ENCODE measurements at regions not wholly inside any gene's neighbourhood (a gene's known extent, or its start where the extent isn't known, plus 50 kb on each side); places are given as distances from the start of the nearest gene placed in this dataset.

DNA sequence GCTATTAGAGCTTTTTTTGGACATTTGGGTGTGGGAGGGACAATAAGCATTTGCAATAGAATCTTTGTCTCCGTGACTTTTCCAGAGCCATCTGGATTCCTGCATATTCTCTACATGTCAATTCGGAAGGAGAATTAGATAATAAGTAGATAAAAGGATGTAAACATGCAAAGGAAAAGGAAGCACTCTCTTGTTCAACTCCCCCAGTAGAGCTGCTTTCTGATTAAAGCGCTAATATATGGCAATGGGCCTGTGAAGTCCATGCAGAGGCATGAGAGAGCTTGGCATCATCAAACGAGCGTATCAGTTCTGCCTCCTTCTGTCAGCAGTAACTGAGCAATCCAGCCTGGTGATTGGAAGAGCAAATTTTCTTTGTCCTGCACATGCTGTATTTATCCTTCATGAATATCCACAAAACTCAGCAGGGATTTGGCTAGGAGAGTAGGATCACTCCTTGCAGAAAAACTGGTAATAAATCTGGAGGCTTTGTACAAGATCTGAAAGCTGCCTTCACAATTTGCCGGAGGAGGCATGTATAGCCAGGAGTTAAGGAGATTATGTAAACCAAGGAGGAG, 1752.9 kb downstream of the MAT2B start:
- BruUV-seq (replicated peaks): no TSS peak
- POLR2A ChIA-PET: no interaction called here
- Histone ChIP-seq H3K9ac (replicated peaks; ENCODE audit: extremely low read depth, insufficient read depth, low read length) (no peak overlapping the region), H3K36me3 (ENCODE audit: control insufficient read depth in 2 of 2, extremely low read depth in 1 of 2, insufficient read depth in 2 of 2, low read length in 2 of 2) (no peaks in the 10 kb centered on the region), H4K20me1 (replicated peaks; ENCODE audit: control insufficient read depth, extremely low read depth, insufficient read depth, low read length) (no peaks in the 10 kb centered on the region), H3K9me3 (replicated peaks; ENCODE audit: control insufficient read depth, insufficient read depth, low read length) (no peaks in the 10 kb centered on the region), H3K4me3 (replicated peaks in 1 of 3; ENCODE audit: insufficient read depth in 1 of 3, low read depth in 1 of 3, low read length in 3 of 3) (no peak overlapping the region), H3K4me1 (ENCODE audit: control insufficient read depth, extremely low read depth, insufficient read depth, low read length) (no peaks in the 10 kb centered on the region), H3K27ac (ENCODE audit: insufficient read depth, low read depth, low read length) (no peak overlapping the region), H3K27me3 (ENCODE audit: control insufficient read depth in 2 of 2, insufficient read depth in 2 of 2, low read length in 2 of 2) (no peaks in the 10 kb centered on the region), H3K79me2 (ENCODE audit: control insufficient read depth, insufficient read depth, low read length) (no peaks in the 10 kb centered on the region), H2AFZ (ENCODE audit: low read depth, low read length) (no peak overlapping the region), H3K9me1 (replicated peaks; ENCODE audit: control insufficient read depth, extremely low read depth, insufficient read depth, low read length) (no peaks in the 10 kb centered on the region), H3K4me2 (ENCODE audit: insufficient read depth, low read length) (no peak overlapping the region)
- dilution Hi-C loops (cut with MboI; ENCODE audit: extremely low pct_ligation_motif_present, low sequenced_read_pairs): no loop called here
- CTCF ChIA-PET: no interaction called here
- FAIRE-seq: no peak
- no peak for DNase-seq (ENCODE audit: low read depth, low spot score)
- intact Hi-C loops (cut with micrococcal nuclease): no loop called here
- no peak for TF ChIP-seq FOS (IDR thresholded peaks at IDR 0.05; ENCODE audit: borderline replicate concordance, insufficient read depth, low read length)
- no peak for TF ChIP-seq JUN (IDR thresholded peaks at IDR 0.05; ENCODE audit: borderline replicate concordance, insufficient read depth, insufficient read length, low read depth)
- no peak for TF ChIP-seq GATA2 (IDR thresholded peaks at IDR 0.05; ENCODE audit: insufficient read depth, insufficient read length, low read depth, low read length)
- TF ChIP-seq MYC (IDR thresholded peaks at IDR 0.05; ENCODE audit: low read depth, low read length): no peak
- TF ChIP-seq, protein P1, sequence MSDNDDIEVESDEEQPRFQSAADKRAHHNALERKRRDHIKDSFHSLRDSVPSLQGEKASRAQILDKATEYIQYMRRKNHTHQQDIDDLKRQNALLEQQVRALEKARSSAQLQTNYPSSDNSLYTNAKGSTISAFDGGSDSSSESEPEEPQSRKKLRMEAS (IDR thresholded peaks at IDR 0.05; ENCODE audit: insufficient read depth, insufficient read length): no peak
- TF ChIP-seq, protein P2, sequence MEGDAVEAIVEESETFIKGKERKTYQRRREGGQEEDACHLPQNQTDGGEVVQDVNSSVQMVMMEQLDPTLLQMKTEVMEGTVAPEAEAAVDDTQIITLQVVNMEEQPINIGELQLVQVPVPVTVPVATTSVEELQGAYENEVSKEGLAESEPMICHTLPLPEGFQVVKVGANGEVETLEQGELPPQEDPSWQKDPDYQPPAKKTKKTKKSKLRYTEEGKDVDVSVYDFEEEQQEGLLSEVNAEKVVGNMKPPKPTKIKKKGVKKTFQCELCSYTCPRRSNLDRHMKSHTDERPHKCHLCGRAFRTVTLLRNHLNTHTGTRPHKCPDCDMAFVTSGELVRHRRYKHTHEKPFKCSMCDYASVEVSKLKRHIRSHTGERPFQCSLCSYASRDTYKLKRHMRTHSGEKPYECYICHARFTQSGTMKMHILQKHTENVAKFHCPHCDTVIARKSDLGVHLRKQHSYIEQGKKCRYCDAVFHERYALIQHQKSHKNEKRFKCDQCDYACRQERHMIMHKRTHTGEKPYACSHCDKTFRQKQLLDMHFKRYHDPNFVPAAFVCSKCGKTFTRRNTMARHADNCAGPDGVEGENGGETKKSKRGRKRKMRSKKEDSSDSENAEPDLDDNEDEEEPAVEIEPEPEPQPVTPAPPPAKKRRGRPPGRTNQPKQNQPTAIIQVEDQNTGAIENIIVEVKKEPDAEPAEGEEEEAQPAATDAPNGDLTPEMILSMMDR (IDR thresholded peaks at IDR 0.05; ENCODE audit: extremely low read depth in 1 of 2, insufficient read depth in 1 of 2, low read depth in 1 of 2, low read length in 2 of 2): no peak
- no peak for TF ChIP-seq POLR2A (IDR thresholded peaks at IDR 0.05; ENCODE audit: low read depth, low read length)
- no peak for TF ChIP-seq EZH2 (IDR thresholded peaks at IDR 0.05; ENCODE audit: borderline replicate concordance, low read depth, low read length, severe bottlenecking)
- no peak for TF ChIP-seq POLR2AphosphoS5 (IDR thresholded peaks at IDR 0.05; ENCODE audit: insufficient read depth, low read depth, low read length)

All from endothelial cell of umbilical vein (primary cell).